NCI-H345 (cell line): ENCODE measurements at regions not wholly inside any gene's neighbourhood (a gene's known extent, or its start where the extent isn't known, plus 50 kb on each side); places are given as distances from the start of the nearest gene placed in this dataset.
A peak's percentile ranks its signal among the peaks of the same experiment; 100 is the strongest.
"Not testable (repeated sequence)": the region's sequence is repeated elsewhere in the genome, so short reads cannot be mapped to it uniquely, and the experiment has no call there.

ENCODE experiments used
- DNase-seq: peaks from one replicate; lab custom pipeline; 2025; lab: John Stamatoyannopoulos, UW

DNA sequence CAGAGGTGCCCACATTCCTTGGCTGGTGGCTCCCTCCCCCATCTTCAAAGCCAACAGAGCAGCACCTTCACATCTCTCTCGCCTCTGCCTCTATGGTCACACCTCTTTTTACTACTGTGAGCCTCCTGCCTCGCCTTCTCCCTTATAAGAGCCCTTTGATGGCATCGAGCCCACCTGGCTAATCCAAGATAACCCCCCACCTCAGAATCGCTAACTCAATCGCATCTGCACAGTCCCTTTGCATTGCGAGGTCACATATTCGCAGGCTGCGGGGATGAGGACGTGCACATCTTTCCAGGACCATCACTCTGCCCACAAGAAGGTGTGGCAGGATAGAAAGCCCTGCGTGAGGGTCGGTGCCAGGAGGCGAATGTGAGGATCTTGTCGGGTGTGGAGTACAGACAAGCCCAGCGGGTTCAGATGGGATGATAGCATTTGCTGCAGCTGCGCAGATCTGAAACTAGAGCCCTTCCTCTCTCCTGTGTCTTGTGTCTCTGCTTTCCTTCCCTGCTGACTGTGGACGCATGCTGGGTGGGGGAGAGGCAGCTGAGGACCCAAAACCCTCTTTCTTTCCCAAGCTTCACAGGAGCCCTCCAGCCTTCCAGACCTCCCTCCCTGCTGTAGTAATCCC lies 148.3 kb upstream of the HDAC4 start:
- DNase-seq, result no peak

DNA sequence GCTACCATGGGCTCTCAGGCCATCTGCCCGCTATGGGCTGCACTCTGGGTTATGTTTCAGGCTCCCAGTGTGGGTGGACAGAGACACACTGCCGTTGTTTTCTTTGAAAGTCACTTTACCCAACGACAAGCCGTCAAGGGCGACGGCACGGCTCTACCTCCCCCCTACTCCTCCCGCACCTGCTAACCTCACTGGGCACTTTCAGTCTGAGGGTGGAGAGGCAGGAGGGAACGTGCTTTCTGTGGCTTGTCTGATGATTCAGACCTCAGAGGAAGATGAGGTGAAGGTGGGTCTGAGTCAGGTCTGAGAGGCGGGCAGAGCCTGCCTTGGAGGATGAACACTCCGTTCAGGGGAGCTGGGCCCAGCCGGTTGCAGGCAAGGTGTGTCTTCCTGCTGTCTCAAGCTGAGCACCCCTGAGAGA lies 147.6 kb upstream of the HDAC4 start:
- no peak for DNase-seq

DNA sequence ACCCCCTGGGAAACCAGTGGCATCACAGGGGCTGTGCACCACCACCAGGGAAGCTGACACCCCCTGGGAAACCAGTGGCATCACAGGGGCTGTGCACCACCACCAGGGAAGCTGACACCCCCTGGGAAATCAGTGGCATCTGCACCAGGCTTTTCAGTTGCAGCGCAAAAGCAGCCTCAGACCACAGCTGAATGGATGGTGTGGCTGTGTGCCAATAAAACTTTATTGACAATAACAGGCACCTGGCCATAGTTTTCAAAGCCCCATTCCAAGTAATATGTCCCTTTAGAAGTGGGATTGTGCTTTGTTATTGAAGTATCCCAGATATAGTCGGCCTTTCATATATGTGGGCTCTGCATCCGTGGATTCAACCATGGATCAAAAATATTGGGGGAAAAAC lies 146.3 kb upstream of the HDAC4 start:
- not testable (repeated sequence) for DNase-seq

DNA sequence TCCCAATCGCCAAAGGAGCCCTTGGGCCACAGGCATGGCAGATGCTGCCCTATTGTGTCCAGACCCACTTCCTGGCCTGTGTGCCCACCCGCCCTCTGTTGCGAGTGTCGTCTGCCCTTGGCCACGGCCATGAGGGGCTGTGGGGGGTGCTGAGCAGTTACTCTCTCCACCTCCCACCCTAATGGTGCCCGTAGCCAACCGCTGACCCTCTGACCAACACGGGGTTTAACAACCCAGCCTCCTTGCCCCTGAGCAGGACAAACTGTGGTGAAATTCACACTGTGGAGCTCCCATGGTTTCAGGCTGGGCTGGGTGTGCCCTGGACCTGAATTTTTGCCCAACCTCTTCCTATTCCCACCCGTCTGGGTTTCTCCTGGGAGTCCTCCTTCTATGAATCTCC lies 145.7 kb upstream of the HDAC4 start:
- no peak for DNase-seq

DNA sequence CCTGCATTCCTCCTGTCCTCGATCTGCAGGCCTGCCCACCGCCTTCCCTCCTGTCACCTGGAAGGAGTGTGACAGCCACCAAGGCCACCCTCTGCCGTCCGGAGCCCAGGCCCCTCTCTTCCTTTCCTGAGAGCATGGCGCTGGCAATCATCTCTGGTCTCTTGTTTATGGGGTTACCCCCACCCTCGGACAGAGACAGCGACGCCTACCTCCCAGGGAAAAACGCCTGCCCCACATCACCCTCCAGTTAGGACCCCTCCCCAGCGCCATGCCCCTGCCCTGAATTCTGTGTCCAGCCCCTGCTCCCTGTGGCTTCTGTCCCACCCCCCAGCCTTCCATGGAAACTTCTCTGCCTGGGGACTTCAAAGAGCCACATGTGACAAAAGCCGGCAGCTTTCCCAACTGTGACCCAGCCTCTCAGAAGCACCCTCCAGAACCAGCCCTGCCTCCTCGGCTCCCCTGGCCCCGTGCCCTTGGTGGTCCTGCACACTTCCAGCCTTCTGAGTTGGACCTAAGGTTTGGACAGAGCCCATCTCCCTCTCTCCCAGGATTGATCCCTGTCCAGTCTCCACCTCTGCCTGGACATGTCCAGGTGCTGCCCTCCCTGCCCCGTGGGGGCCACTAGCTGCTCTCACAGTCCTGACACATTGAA lies 145.0 kb upstream of the HDAC4 start:
- DNase-seq, result no peak

DNA sequence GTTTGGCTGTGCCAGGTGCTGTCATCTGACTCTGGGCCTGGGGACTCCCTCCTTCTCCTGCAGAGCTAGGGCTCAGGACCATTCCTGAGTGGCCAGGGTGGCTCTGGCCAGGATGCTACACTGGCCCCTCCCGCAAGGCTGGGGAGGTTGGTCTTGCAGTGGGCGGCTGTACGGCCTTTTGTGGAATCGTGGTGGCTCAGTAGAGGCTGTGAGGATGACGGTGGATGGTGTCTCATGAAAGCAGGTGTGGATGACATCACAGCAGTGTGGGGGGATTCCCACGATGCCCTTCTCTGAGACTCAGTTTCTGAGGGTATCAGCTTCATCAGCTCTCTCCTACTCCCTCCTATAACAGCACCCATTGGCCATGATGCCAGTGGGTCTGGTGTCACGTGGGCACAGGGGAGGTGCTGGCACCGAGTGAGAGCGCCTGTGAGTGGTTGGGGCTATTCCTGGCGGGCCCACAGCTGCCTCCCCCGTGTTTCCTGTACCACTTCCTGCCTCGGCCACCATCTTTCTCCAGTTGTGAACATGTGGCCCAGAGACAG lies 144.2 kb upstream of the HDAC4 start:
- DNase-seq, result no peak

DNA sequence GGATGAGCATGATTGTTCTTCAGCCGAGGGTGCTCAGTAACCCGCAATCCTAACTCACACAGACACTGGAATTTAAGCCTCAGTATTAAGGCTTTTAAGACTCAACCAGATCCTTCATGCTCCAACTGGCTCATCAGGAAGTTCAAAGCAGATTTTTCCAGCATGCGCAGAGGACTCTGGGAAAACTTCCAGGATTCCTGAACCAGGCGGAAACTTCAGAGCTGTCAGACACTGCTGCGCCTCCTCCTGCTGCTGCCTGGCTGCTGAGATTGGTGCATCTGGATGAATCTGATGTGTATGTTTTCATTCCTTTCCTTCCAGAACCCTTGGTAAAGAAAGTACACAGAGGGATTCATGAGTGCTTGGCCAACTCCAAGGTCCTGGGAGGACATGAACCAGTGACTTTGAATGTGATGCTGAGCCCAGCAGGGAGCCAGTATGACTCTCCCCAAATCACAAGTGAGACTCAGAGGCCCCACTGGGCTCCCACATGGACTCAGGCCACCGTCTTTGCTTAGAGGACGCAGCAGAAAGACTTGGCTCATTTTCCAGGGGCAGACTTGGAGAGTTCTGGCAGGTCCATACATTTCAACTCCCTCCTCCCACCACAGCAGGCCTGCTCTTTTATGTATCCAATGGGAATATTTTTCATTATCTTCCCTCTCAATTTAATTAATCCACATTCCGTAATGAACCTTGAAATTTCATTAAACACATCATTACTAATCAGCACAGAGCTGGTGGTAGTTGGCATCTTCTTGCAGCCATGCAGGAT lies 143.5 kb upstream of the HDAC4 start:
- no peak for DNase-seq

DNA sequence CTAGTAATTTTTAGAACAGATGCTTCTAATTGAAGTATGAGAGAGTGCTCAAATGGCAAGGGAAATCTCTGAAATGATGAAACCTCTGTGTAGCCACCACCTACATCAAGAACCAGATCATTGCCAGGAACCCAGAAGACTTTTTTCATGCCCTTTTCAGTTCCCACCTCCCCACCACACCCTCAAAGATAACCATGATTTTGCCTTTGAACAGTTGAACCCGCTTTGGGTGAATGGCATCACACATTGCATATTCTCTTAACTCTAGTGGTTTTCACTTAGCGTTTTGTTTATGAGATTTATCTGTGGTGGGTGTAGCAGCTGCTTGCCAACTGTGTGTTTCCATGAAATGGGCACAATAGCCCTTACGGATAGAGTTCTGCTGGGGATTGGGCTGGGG lies 142.9 kb upstream of the HDAC4 start:
- DNase-seq, result no peak

DNA sequence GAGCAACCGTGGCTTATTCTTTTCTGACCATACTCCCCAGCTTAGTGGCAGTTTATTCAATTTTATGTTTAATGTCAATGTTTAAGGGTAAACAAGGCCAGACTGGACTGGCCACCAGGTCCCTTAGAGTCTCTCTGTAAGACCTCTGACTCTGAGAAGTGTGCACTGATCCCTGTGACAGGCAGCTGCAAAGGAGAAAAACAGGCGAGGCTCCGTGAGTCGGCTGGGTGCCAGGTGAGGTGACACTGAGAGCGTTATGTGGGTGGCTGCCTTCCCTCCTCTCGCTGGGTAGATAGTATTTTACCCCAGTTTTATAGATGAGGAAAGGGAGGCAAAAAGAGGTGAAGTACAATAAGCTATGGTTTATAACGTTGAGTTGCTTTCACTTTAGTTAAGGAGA lies 139.4 kb upstream of the HDAC4 start:
- DNase-seq, result no peak

DNA sequence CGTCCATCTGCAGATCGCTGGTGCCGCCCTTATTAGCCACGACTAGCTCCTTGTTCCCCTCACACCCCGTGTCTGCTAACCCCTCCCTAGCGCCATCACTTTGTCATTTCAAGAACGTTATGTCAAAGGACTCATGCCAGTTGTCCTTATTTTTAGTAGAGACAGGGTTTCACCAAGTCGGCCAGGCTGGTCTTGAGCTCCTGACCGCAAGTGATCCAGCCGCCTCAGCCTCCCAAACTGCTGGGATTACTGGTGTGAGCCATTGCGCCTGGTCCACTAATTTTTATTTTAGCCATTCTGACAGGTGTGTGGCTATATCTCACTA lies 138.9 kb upstream of the HDAC4 start:
- DNase-seq, result no peak

DNA sequence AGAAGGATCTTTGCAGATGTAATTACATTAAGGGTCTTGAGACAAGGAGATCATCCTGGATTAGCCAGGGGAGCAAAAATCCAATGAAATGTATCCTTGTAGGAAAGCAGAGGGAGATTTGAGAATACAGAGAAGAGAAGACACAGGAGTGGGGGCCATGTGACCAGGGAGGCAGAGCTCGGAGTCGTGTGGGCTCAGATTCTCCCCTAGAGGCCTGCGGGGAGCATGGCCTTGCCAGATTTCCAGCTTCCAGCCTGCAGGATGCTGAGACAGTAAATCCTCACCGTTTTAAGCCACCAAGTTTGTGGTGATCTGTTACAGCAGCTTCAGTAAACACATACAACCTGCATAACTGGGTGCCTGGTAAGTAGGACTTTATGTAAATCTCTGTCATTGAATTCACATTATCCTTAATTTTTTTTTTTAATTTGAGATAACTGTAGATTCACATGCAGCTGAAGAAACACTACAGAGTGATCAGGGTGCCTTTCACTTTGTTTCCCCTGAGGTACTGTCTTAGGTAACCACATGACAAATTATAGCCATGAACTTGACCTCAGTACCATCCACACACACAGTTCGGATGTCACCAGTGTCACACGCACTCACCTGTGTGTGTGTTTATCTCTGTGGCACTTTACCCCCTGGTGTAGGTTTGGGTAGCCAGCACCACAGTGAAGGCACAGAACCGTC lies 138.4 kb upstream of the HDAC4 start:
- no peak for DNase-seq

DNA sequence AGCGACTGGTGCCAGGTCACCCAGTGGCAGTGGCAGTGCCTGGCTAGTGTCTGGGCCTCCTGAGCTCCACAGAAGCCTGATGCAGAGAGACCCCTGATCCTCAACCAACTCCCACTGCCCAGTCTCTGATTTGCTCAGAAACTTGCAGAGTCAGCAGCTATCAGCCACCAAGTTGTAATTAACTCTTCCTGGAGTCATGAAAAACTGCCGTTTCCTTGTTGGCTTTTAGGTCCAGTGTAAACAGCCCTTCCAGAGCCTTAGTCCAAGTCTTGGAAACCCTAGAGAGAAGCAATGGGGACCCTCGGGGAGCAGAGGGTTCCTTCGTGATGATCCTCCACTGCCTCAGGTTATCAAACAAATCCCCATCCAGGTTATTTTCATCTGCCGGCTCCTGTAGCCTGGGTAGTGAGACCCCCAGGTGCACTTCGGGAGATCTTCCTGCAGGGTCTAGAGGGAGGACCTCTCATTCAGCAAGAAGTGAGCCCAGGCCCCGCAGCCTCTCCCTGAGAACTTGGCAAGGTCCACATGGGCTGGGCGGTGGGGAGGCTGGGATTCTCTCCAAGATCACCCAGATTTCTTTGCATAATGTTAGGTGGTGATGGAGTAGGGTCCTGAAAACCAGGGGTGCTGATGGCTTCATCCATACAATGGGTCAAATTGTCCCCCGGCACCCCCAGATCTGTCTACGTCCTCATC lies 137.7 kb upstream of the HDAC4 start:
- DNase-seq, result no peak

DNA sequence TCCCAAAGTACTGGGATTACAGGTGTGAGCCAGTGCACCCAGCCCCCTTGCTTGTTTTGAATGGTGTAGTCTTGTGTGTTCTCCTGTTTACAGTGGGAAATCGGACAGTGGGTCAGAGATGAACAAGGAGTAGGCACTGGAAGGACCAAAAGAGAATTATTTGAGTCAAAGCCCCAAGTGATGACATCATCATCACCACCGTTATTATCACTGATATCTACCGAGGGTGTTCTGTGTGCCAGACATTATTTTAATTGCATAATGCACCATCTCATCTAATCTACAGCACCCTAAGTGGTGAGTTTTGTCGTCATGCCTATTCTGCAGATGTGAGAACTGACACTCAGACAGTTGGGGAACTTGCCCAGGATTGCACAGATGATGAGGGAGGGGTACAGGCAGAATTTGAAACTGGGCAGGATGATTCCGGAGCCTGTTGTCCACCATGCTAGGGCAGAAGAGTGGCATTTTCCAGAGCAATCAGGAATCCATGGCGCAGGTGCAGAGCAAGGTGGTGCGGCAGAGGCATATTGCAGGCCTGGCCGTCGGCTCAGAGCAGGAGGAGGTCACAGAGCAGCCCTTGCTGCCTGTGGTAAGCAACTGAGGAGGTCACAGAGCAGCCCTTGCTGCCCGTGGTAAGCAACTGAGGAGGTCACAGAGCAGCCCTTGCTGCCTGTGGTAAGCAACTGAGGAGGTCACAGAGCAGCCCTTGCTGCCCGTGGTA lies 137.0 kb upstream of the HDAC4 start:
- no peak for DNase-seq

DNA sequence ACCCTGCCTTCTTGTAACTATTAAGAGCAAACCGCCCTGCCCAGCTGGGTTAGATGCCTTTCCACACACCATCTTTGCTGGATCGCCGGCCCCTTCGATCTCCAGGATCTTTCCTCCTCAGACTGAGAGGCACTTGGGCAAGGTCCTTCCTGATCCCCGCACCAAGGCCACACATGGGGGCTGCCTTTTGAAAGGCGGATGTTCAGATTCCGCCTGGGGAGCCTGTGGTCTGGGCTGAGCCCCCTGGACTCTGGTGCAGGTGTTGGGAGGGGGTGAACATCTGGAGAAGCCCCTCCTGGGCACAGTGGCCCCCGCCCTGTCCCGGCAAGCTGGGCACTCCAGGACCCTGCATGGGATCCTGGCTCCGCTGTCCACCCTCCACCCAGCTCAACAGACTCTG lies 135.4 kb upstream of the HDAC4 start:
- no peak for DNase-seq

DNA sequence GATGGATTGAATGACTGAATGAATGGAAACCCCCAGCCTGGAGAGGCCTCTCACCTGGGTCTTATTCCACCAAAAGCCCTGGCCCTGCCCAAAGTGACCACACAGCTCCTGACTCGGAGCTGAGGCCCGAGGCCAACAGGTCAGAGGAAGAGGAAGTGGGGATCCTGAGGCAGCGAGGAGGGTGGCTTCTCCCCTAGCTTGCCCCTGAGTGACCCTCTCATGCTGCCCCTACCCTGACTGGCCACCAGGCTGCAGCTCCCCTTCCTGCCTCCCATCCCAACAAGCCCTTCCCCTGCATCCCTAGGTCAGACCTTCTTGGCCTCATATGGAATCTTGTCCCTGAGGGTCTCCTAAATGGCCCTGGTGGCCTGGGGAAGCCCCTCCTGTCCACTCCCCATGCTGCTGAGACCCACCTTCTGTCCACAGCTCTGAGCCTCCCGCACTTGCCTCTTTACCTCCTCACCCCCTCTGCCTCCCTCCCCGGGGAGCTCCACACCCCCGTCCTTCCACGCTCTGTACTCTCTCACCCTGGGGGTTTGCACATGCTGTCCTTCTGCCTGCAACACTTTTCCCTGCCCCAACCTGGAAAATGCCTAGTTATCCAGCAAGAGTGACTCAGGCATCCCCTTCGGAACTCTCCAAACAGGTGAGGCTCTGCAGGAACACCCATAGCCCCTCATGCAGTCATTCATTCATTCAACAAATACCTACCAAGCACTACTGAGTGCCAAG lies 134.8 kb upstream of the HDAC4 start:
- no peak for DNase-seq

DNA sequence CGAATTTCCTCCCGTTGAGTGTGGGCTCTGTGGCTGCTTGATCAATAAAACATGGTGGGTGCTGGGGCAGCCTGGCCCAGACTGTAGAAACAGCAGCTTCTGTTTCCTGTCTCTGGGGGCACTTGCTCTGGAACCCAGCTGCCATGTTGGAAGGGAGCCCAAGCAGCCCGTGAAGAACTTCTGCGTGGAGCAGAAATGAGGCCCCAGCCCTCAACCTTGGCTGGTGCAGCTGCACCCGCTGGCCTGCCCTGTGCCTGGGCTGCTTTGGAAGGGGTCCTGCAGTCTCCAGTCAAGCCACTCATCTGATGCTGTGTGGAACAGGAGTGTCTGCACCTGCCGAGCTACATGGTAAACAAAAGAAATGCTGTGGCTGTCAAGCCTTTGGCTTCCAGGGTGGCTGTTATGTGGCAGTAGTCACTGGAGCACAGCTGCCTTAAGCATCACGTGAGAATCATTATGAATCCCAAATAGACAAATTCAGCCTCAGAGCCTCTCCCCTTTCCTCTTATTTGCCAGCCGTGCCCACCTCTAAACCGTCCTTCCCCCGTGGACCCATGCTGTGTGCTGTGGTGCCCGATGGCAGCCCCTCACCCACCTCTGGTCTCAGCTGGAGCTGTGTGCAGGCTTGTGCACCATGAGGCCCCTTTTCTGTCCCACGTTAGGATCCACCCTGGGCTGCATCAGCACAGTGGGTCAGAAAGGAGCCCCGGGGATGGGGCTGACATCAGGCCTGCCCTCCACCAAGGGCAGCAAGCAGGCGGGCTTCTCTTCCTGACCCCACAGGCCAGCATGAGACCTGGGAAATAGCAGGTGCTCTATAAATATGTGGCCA lies 134.0 kb upstream of the HDAC4 start:
- DNase-seq, result peak; percentile 85

DNA sequence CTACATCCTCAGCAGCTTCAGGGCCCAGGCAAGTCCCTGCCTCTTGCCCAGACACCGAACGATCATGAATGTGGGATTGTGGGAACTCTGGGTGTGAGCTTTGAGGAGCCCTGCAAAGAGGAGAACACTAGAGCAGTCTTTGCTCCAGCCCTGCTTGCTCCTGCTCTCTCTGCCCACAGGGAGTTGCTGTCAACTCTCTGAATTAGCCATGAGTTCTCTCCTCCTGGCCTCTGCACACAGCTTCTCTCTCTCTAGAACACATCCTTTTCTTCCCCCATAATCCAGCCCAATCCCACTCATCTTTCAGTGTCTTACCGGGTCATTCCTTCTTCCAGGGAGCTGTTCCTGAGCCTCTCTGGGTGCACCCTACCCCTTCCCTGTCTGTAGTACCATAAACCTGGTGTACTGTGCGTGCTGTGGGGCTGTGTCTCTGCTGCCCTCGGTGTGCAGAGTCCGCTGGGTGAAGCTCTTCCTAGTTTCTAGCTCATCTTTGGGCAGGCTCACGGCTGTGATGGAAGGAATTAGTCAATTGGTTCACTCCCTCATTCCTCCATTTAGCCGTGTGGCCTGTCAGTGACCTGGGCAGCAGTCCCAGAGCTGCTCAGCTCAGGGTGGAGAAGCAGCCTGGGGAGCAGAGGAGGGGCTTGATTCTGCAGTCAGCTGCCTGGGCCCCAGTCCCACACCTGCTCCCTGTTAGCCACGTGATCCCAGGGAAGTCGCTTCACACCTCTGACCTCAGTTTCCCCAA lies 132.9 kb upstream of the HDAC4 start:
- no peak for DNase-seq

DNA sequence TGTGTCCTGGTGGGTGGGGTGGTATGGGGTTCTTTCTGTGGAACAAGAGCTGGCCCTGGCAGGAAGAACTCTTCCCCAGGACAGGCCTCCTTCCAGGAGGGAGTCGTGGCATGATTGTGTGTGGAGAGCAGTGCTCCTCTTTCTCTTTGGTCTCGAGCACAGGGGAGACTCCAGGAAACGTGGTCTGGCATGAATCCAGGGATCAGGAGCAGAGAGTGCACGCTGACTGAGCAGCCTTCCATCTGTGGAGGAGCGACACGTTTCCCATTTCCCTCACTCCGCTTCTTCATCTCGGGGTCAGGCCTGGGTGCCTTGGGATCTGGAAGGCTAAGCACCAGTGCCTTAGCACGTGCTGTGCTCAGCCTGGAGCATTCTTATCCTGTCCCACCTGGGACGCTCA lies 132.0 kb upstream of the HDAC4 start:
- DNase-seq, result peak; percentile 35

DNA sequence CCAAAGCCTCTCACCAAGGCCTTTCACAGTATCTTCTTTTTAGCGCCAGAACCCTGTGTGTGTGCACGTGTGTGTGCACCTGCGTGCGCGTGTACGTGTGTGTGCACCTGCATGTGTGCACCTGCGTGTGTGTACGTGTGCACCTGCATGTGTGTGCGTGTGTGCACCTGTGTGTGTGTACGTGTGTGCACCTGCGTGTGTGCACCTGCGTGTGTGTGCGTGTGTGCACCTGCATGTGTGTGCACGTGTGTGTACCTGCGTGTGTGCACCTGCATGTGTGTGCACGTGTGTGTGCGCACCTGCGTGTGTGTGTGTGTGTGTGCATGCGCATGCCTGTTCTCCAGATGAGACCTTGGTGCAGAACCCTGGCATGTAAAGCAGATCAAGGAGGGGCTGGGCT lies 131.4 kb upstream of the HDAC4 start:
- DNase-seq, result no peak
